ES-I3 (cell line): ENCODE measurements at regions not wholly inside any gene's neighbourhood (a gene's known extent, or its start where the extent isn't known, plus 50 kb on each side); places are given as distances from the start of the nearest gene placed in this dataset.

Experiments
- H3K36me3 ChIP-seq: 2 replicates; pipeline ENCODE4 v1.6.1; 2013; ENCODE audit warnings: mild to moderate bottlenecking, low read length, control low read depth, moderate library complexity; ENCODE audit not compliant: insufficient read depth
- H3K4me1 ChIP-seq: 2 replicates; pipeline ENCODE4 v1.6.1; 2013; ENCODE audit warnings: mild to moderate bottlenecking, control low read depth, low read length; ENCODE audit not compliant: insufficient read depth
- H3K9ac ChIP-seq: 2 replicates; pipeline ENCODE4 v1.6.1; 2013; ENCODE audit warnings: low read depth, mild to moderate bottlenecking, low read length, moderate library complexity
- H3K9me3 ChIP-seq: 2 replicates; pipeline ENCODE4 v1.6.1; 2013; ENCODE audit warnings: mild to moderate bottlenecking, low read length, moderate library complexity; ENCODE audit not compliant: control insufficient read depth, insufficient read depth

DNA sequence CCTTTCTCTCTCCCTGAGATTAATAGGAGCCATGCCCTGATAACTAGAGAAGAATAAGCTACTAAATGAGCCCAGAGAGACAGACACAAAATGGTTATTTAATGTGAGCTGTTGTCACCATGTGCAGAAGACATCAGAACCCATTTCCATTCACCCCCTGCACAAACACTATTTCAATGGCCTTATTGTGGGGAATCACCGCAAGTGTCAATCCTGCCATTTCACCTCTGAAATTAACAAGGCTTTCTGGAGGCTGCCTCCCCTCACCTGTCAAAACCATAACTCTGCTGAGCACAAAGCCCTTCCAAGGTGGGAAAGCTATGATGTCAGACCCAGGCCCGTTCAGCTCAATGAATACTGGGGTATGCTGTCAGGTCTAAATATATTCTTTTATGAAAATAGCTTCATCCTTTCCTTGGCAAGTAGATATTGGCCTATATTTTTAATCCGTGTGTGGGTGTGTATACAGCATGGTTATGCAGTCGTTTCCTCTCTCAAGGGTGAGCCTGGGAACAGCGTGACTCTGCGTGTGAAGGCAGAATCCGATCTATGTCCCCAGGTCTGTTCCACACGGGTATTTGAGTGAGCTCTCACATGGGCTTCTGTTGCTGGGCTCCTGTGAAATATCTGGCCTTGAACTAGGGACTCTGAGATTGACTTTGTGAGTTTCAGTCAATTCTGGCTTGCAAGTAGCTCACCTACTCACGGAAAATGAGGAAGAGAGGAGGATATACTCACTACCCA lies 266.3 kb downstream of the FBXW7 start:
- Histone ChIP-seq H3K9ac (no peak overlapping the region), H3K4me1 (0 out of 2 replicates have a peak, but pooled peaks cover 7% of the 10 kb centered on the region), H3K36me3 (no peaks in the 10 kb centered on the region), H3K9me3 (no peaks in the 10 kb centered on the region)

DNA sequence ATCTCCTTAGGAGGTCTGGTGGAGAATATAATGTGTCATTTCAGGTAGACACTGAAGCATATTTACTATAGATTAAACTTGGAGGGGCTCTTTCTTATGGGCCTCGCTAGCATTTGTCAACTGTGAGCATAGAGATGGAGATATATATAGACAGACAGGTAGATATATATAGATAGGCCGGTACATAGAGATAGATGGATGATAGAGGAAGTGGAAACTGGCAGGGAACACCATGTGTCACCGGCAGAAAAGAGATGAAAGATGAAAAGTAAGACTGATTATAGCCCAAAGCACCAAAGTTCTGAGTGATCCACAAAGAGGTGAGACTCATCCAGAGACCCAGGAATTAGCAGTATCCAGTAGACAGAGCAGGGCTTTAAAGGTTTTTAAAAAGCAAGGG lies 268.1 kb downstream of the FBXW7 start:
- Histone ChIP-seq H3K9me3 (no peaks in the 10 kb centered on the region), H3K36me3 (no peaks in the 10 kb centered on the region), H3K9ac (no peak overlapping the region), H3K4me1 (no peaks in the 10 kb centered on the region)

GRCh38 chr4:152266831-152267480 lies 268.9 kb downstream of the FBXW7 start:
- Histone ChIP-seq H3K36me3 (no peaks in the 10 kb centered on the region), H3K4me1 (no peaks in the 10 kb centered on the region), H3K9me3 (no peaks in the 10 kb centered on the region), H3K9ac (no peak overlapping the region)

DNA sequence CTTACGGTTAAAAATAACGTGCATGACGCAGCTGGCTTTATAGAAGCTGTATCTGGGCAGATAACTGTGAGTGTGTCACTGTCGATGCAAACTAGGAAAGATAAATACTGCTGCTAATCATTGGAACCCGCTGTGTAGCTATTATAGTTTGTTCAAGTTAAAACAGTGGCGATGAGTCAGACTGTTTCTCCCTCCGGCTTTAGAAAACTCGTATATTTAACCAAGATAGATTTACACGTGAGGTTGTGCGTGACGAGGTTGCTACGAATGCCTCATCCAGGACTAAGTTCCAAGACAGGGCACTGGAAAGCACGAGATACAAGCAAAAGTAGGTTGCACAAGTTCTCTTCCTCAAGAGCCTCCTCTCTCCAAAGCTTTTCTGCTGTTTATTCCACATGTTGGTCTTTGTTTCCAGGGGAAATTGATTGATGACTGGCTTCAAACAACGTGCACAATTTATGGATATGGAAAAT lies 270.7 kb downstream of the FBXW7 start:
- no peak overlapping the region for H3K9ac ChIP-seq

DNA sequence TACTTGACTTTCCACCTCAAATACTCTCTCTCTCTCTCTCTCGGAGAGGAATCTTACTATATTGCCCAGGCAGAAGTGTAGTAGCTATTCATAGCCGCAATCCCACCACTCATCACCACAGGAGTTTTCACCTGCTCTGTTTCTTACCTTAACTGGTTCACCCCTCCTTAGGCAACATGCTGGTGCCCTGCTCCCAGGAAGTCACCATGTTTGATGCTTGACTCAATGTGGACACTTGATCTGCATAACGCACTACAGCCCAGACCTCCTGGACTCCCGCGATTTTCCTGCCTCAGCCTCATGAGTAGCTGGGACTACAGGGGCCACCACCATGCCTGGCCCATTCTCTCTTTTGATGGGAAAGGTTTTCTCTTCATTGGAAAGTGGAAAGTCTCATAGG lies 271.8 kb downstream of the FBXW7 start:
- no peaks in the 10 kb centered on the region for H3K36me3 ChIP-seq
- H3K4me1 ChIP-seq: no peaks in the 10 kb centered on the region
- H3K9me3 ChIP-seq: no peaks in the 10 kb centered on the region
- H3K9ac ChIP-seq: no peak overlapping the region

More for the DNA sequence above, 270.7 kb downstream of the FBXW7 start:
- H3K4me1 ChIP-seq: no peaks in the 10 kb centered on the region
- no peaks in the 10 kb centered on the region for H3K9me3 ChIP-seq
- no peaks in the 10 kb centered on the region for H3K36me3 ChIP-seq

DNA sequence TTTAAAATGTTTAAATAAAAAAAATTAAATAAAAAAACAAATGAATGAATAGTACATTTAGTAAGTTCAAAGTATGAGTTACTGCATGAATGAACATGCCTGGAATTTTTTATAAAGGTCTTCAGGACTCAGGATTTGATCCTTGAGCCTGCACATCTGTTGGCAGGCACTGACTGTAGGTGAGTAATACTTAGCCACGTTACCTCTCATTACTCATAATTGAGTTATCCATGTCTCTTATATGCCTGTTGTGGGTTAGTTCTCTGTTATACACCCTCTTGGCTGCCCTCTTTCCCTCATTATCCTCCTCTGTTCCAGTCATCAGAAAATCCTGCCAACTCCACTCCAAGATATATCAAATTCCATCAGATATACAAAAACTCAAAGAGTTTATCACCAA lies 276.0 kb downstream of the FBXW7 start:
- no peaks in the 10 kb centered on the region for H3K9me3 ChIP-seq
- H3K9ac ChIP-seq: no peak overlapping the region
- H3K4me1 ChIP-seq: peaks cover 13% of the 10 kb centered on the region
- no peaks in the 10 kb centered on the region for H3K36me3 ChIP-seq

DNA sequence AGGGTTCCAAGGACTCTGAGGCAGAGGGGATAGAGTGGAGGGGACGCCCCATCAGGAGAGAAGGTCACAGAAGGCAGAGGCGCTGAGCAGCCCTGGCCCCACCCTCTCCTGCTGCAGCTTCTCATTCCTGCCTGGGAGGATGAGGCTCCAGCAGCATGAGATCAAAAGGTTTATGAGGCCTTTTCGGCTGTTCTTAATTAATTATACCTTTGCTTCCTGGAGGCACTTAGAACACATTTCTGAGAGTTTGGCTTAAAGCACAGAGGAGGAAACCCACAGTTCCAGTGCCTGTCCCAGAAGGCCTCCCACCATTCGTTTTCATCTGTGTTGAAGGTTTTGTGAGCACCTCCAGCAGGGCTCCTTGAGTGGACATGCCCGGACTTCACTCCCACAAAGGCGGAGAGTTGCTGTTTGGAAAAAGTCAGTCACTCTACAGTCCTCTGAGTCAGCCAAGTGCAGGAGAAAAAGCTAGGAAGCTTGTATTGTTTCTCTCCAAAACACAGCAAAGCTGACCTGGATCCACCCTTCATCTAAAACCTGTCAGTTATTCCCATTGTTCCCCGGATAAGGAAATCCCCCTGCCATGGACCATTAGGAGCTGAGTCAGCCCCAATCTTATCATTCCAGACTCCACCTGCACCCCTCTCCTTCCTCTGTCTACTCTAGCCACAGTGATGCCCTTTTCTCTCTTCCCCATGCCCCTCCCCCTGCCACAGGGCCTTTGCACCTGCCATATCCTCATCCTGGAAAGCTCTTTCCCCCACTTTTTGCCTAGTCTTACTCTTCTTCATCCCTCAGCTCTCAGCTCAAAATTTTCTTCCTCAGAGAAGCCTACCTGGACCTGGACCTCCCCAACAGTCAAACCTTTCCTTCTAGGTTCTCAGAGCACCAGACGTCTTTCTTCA lies 276.8 kb downstream of the FBXW7 start:
- no peaks in the 10 kb centered on the region for H3K9me3 ChIP-seq
- H3K36me3 ChIP-seq: no peaks in the 10 kb centered on the region
- H3K9ac ChIP-seq: no peak overlapping the region
- peaks cover 13% of the 10 kb centered on the region for H3K4me1 ChIP-seq

- Histone ChIP-seq H3K9me3 (no peaks in the 10 kb centered on the region), H3K36me3 (no peaks in the 10 kb centered on the region), H3K4me1 (peaks cover 13% of the 10 kb centered on the region), H3K9ac (no peak overlapping the region)
Measured at GRCh38 chr4:152258391-152258790, 277.5 kb downstream of the FBXW7 start.

GRCh38 chr4:152257601-152258066 lies 278.3 kb downstream of the FBXW7 start:
- H3K4me1 ChIP-seq: peaks cover 13% of the 10 kb centered on the region

GRCh38 chr4:152256996-152257395 lies 278.9 kb downstream of the FBXW7 start:
- no peak overlapping the region for H3K9ac ChIP-seq
- H3K36me3 ChIP-seq: no peaks in the 10 kb centered on the region
- H3K4me1 ChIP-seq: peaks cover 13% of the 10 kb centered on the region
- H3K9me3 ChIP-seq: no peaks in the 10 kb centered on the region

More at GRCh38 chr4:152257601-152258066, 278.3 kb downstream of the FBXW7 start:
- no peaks in the 10 kb centered on the region for H3K9me3 ChIP-seq
- H3K36me3 ChIP-seq: no peaks in the 10 kb centered on the region
- H3K9ac ChIP-seq: no peak overlapping the region

- Histone ChIP-seq H3K4me1 (peaks cover 13% of the 10 kb centered on the region), H3K36me3 (no peaks in the 10 kb centered on the region), H3K9me3 (no peaks in the 10 kb centered on the region), H3K9ac (no peak overlapping the region)
Measured at GRCh38 chr4:152255437-152255836, 280.5 kb downstream of the FBXW7 start.

- Histone ChIP-seq H3K9ac (no peak overlapping the region), H3K4me1 (peaks cover 5% of the 10 kb centered on the region), H3K36me3 (no peaks in the 10 kb centered on the region), H3K9me3 (no peaks in the 10 kb centered on the region)
Measured at GRCh38 chr4:152248347-152248746, 287.5 kb downstream of the FBXW7 start.

GRCh38 chr4:152247271-152247975 lies 288.5 kb downstream of the FBXW7 start:
- H3K36me3 ChIP-seq: no peaks in the 10 kb centered on the region
- peaks cover 10% of the 10 kb centered on the region for H3K4me1 ChIP-seq
- no peaks in the 10 kb centered on the region for H3K9me3 ChIP-seq
- no peak overlapping the region for H3K9ac ChIP-seq

DNA sequence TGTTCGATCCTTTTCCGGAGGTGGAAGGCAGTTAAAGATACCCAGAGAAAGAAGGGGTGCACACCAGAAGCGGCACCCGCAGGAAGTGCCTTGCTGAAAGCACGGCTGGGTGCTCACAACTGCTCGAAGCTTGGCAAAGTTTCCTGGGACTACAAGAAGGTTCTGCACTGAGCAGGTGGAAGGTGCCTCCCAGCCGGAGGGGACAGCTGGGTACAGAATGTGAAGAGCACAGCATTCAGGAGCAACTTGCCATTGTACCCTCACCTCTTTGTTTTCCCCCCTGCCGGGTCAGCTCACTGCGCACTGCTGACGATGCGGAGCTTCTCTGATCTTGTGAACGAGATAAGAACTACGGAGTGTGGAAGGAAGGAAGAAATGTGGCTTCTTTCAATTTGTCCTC lies 289.2 kb downstream of the FBXW7 start:
- Histone ChIP-seq H3K9me3 (no peaks in the 10 kb centered on the region), H3K36me3 (no peaks in the 10 kb centered on the region), H3K4me1 (peaks cover 10% of the 10 kb centered on the region), H3K9ac (no peak overlapping the region)
